ENCODE measurements at regions not wholly inside any gene's neighbourhood (a gene's known extent, or its start where the extent isn't known, plus 50 kb on each side); places are given as distances from the start of the nearest gene placed in this dataset.

DNA sequence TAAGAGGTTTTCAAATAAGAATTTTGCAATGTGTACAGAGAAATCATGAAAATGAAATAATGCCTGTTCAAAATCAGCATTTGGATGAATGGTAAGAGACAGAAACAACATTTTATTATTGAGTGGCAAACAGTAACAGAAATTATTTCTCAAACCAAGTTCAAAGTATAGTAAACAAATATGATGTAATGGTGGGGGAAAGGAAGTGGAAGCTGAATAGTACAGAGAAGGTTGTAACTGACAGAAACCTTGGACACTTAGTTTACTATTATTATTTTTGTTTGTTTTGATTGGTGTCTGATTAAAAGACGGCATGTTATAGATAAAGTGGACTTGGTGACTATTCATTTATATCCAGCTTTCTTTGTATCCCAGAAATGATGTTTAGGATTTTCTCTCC, 1637.4 kb upstream of the ACVR2A start:
- H3K27ac Mint-ChIP-seq, result no peak overlapping the region
- H3K36me3 Mint-ChIP-seq (ENCODE audit: low read depth), result no peaks in the 10 kb centered on the region
- no peaks in the 10 kb centered on the region for H3K4me1 Mint-ChIP-seq (ENCODE audit: low read depth)
- peaks cover 6% of the 10 kb centered on the region for H3K9me3 Mint-ChIP-seq
- H3K4me3 Mint-ChIP-seq, result no peak overlapping the region
- H3K27me3 Mint-ChIP-seq (ENCODE audit: low read depth), result no peaks in the 10 kb centered on the region

DNA sequence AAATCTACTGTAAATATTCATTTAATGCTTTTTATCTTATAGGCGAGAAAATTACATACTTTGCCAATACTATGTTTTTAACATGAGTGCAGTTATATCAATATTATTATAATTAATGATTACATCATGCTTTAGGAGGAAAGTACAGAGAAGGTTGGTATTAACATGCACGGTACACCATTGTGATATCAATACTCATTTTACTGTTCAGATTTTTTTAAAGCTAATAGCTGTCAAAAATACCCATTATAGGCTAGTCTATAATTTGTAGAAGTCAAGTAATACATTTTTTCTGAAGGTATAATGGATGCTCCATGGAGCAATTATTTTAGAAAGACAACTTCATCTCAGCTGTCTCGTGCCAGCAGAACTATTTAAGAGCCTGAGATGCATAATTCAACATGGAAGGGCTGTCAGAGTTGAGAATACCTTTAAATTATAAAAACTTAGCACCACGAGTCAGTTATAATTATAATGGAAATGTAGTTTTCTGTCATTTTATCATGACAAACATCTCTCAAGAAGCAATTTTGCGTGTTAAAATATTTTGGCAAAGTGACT, 1641.7 kb upstream of the ACVR2A start:
- Mint-ChIP-seq H3K36me3 (ENCODE audit: low read depth) (no peaks in the 10 kb centered on the region), H3K4me1 (ENCODE audit: low read depth) (no peaks in the 10 kb centered on the region)

GRCh38 chr2:146193619-146194018, 1651.2 kb upstream of the ACVR2A start:
- H3K4me1 Mint-ChIP-seq (ENCODE audit: low read depth), result no peaks in the 10 kb centered on the region
- H3K4me3 Mint-ChIP-seq, result no peak overlapping the region
- H3K27ac Mint-ChIP-seq, result no peak overlapping the region
- H3K36me3 Mint-ChIP-seq (ENCODE audit: low read depth), result no peaks in the 10 kb centered on the region
- no peaks in the 10 kb centered on the region for H3K27me3 Mint-ChIP-seq (ENCODE audit: low read depth)
- H3K9me3 Mint-ChIP-seq, result peaks cover 6% of the 10 kb centered on the region

More for the DNA sequence above, 1641.7 kb upstream of the ACVR2A start:
- Mint-ChIP-seq H3K9me3 (peaks cover 3% of the 10 kb centered on the region), H3K4me3 (no peak overlapping the region), H3K27ac (no peak overlapping the region), H3K27me3 (ENCODE audit: low read depth) (no peaks in the 10 kb centered on the region)

DNA sequence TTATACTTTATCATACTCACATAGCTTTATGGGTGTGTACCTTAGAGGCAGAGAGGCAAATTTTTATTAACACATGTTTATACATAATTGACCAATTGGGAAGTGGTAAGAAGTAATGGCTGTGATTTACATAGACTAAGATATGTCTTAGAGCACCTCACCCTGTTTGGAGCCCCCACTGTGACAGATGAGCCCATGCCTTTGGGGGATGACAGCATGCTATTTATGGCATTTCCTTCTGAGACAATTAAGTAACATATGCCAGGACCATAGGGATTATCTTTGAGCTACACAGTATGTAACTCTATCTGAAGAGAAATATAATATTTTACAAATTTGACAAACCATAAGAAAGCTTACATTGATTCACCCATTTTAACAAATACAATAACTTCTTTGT, 1655.3 kb upstream of the ACVR2A start:
- no peaks in the 10 kb centered on the region for H3K4me1 Mint-ChIP-seq (ENCODE audit: low read depth)
- H3K4me3 Mint-ChIP-seq, result no peak overlapping the region
- no peaks in the 10 kb centered on the region for H3K36me3 Mint-ChIP-seq (ENCODE audit: low read depth)
- no peaks in the 10 kb centered on the region for H3K9me3 Mint-ChIP-seq
- no peak overlapping the region for H3K27ac Mint-ChIP-seq
- H3K27me3 Mint-ChIP-seq (ENCODE audit: low read depth), result no peaks in the 10 kb centered on the region

- H3K4me3 Mint-ChIP-seq, result no peak overlapping the region
- H3K4me1 Mint-ChIP-seq (ENCODE audit: low read depth), result no peaks in the 10 kb centered on the region
- no peaks in the 10 kb centered on the region for H3K36me3 Mint-ChIP-seq (ENCODE audit: low read depth)
- no peaks in the 10 kb centered on the region for H3K27me3 Mint-ChIP-seq (ENCODE audit: low read depth)
- H3K9me3 Mint-ChIP-seq, result peaks cover 6% of the 10 kb centered on the region
- no peak overlapping the region for H3K27ac Mint-ChIP-seq
Measured at GRCh38 chr2:146173934-146174333, 1654.0 kb upstream of the ZEB2 start.

DNA sequence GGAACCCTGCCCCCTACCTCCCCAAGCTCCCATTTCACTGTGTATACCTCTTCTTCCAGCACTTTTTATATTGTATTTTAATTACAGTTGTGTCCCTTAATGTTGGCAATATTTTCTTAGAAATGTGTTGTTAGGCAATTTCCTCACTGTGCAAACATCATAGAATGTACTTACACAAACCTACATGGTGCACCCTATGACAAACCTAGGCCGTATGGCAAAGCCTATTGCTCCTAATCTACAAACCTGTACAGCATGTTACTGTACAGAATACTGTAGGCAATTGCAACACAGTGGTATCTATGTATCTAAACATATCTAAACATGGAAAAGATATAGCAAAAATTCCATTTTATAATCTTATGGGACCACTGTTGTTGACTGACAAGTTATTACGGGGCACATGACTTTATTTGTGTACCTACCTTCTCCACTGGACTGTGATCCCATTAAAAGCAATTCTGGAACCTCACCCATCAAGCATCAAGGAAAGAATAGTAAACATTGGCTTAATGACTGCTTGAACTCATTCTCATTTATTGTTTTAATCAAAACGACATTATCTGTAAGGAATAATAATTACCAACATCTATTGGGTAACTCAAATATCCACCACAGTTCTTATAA, 1641.5 kb upstream of the ZEB2 start:
- no peak overlapping the region for H3K4me3 Mint-ChIP-seq
- no peaks in the 10 kb centered on the region for H3K36me3 Mint-ChIP-seq (ENCODE audit: low read depth)
- H3K9me3 Mint-ChIP-seq, result no peaks in the 10 kb centered on the region
- no peaks in the 10 kb centered on the region for H3K27me3 Mint-ChIP-seq (ENCODE audit: low read depth)
- H3K4me1 Mint-ChIP-seq (ENCODE audit: low read depth), result no peaks in the 10 kb centered on the region
- no peak overlapping the region for H3K27ac Mint-ChIP-seq

- Mint-ChIP-seq H3K36me3 (ENCODE audit: low read depth) (no peaks in the 10 kb centered on the region), H3K9me3 (no peaks in the 10 kb centered on the region), H3K27me3 (ENCODE audit: low read depth) (no peaks in the 10 kb centered on the region), H3K27ac (no peak overlapping the region), H3K4me3 (no peak overlapping the region), H3K4me1 (ENCODE audit: low read depth) (no peaks in the 10 kb centered on the region)
Measured at GRCh38 chr2:146158072-146158674, 1638.3 kb upstream of the ZEB2 start.

DNA sequence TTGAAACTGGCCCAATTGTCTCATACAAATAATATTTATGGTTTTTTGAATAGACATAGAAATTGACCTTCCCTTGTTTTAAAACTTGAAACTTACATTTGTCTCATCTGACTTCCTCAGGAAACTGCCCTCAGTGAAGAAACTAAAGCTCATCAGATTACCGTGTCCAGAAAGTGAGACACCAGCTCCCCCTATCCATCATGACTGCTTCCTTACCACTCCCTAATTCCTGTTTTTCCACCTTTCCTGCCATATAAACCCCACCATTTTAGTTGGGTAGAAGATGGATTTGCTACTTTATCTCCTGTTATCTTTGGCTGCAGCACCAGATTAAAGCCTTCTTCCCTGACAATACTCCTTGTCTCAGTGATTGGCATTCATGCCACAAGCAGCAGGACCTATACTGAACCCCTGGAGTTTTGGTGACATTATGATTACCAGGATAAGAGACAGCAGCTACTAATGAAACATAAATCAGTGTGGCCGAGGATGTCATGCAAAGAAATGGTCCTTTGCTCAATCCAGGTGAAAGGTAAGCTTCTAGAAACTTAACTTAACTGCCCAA, 1627.6 kb upstream of the ZEB2 start:
- Mint-ChIP-seq H3K9me3 (no peaks in the 10 kb centered on the region), H3K4me1 (ENCODE audit: low read depth) (no peaks in the 10 kb centered on the region), H3K27ac (no peak overlapping the region), H3K36me3 (ENCODE audit: low read depth) (no peaks in the 10 kb centered on the region), H3K27me3 (ENCODE audit: low read depth) (no peaks in the 10 kb centered on the region), H3K4me3 (no peak overlapping the region)

DNA sequence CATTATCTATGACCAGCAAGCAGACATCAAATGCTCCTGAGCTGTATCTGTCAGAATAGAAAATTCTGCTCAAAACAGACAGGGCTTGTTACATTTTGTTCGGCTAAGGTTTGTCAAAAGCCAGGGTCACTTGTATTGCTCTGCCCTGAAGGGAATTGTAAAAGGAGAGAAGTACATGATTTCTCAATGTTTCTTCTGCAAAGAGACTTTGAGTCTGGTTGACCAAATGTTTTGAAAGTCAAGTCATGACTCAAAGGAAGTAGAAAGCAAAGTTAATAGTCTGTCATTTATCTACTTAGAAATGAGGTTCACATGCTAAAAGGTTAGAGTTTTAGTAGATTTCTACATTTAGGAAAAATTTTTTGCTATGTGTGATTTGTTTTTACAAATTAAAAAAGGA, 1624.1 kb upstream of the ZEB2 start:
- Mint-ChIP-seq H3K4me1 (ENCODE audit: low read depth) (no peaks in the 10 kb centered on the region), H3K27me3 (ENCODE audit: low read depth) (no peaks in the 10 kb centered on the region), H3K27ac (no peak overlapping the region), H3K9me3 (no peaks in the 10 kb centered on the region), H3K4me3 (no peak overlapping the region), H3K36me3 (ENCODE audit: low read depth) (no peaks in the 10 kb centered on the region)

- H3K4me1 Mint-ChIP-seq (ENCODE audit: low read depth), result no peaks in the 10 kb centered on the region
- no peaks in the 10 kb centered on the region for H3K36me3 Mint-ChIP-seq (ENCODE audit: low read depth)
- no peak overlapping the region for H3K4me3 Mint-ChIP-seq
- H3K9me3 Mint-ChIP-seq, result no peaks in the 10 kb centered on the region
- H3K27ac Mint-ChIP-seq, result no peak overlapping the region
- H3K27me3 Mint-ChIP-seq (ENCODE audit: low read depth), result no peaks in the 10 kb centered on the region
Measured at GRCh38 chr2:146138820-146139219, 1618.9 kb upstream of the ZEB2 start.

- Mint-ChIP-seq H3K4me3 (no peak overlapping the region), H3K36me3 (ENCODE audit: low read depth) (no peaks in the 10 kb centered on the region), H3K9me3 (no peaks in the 10 kb centered on the region), H3K27ac (no peak overlapping the region), H3K4me1 (ENCODE audit: low read depth) (no peaks in the 10 kb centered on the region), H3K27me3 (ENCODE audit: low read depth) (no peaks in the 10 kb centered on the region)
Measured at GRCh38 chr2:146135245-146135644, 1615.3 kb upstream of the ZEB2 start.

DNA sequence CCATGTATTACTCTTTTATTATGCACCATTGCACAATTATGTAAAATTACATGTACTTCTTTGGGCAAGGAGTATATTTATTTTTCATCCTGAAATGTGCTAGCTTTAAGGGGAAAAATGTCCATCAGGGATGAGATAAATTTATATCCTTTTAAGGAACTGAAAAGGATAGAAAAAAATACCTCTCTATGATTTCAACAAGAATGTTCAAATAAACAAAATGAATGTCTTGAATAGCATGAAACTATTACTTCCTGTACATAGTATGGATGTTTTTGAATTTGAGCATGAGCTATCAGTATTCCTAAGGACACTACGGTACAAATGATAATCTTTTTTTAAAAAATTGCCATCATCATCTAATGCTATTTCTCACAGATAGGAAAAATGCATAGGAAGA, 1611.9 kb upstream of the ZEB2 start:
- no peak overlapping the region for H3K27ac Mint-ChIP-seq
- no peaks in the 10 kb centered on the region for H3K27me3 Mint-ChIP-seq (ENCODE audit: low read depth)
- no peaks in the 10 kb centered on the region for H3K4me1 Mint-ChIP-seq (ENCODE audit: low read depth)
- H3K9me3 Mint-ChIP-seq, result no peaks in the 10 kb centered on the region
- H3K36me3 Mint-ChIP-seq (ENCODE audit: low read depth), result no peaks in the 10 kb centered on the region
- H3K4me3 Mint-ChIP-seq, result no peak overlapping the region

GRCh38 chr2:146131048-146131447, 1611.1 kb upstream of the ZEB2 start:
- Mint-ChIP-seq H3K4me3 (no peak overlapping the region), H3K27me3 (ENCODE audit: low read depth) (no peaks in the 10 kb centered on the region), H3K9me3 (no peaks in the 10 kb centered on the region), H3K36me3 (ENCODE audit: low read depth) (no peaks in the 10 kb centered on the region), H3K4me1 (ENCODE audit: low read depth) (no peaks in the 10 kb centered on the region), H3K27ac (no peak overlapping the region)

- Mint-ChIP-seq H3K27ac (no peak overlapping the region), H3K9me3 (no peaks in the 10 kb centered on the region), H3K4me3 (no peak overlapping the region), H3K4me1 (ENCODE audit: low read depth) (no peaks in the 10 kb centered on the region), H3K27me3 (ENCODE audit: low read depth) (no peaks in the 10 kb centered on the region), H3K36me3 (ENCODE audit: low read depth) (no peaks in the 10 kb centered on the region)
Measured at GRCh38 chr2:146130290-146130689, 1610.4 kb upstream of the ZEB2 start.

- no peaks in the 10 kb centered on the region for H3K36me3 Mint-ChIP-seq (ENCODE audit: low read depth)
- H3K4me3 Mint-ChIP-seq, result no peak overlapping the region
- no peaks in the 10 kb centered on the region for H3K4me1 Mint-ChIP-seq (ENCODE audit: low read depth)
- H3K9me3 Mint-ChIP-seq, result no peaks in the 10 kb centered on the region
- H3K27ac Mint-ChIP-seq, result no peak overlapping the region
- H3K27me3 Mint-ChIP-seq (ENCODE audit: low read depth), result no peaks in the 10 kb centered on the region
Measured at GRCh38 chr2:146129231-146129630, 1609.3 kb upstream of the ZEB2 start.

All from T-helper 1 cell treated with Interleukin-12 subunit alpha and Interleukin-12 subunit beta and Interleukin-4 antibody, amounts not matched to agents 30 μg/mL and 1 μg/mL, for 36 hours (primary cell).